Right lobe of liver (tissue), 6 donors: ENCODE measurements at regions not wholly inside any gene's neighbourhood (a gene's known extent, or its start where the extent isn't known, plus 50 kb on each side); places are given as distances from the start of the nearest gene placed in this dataset.

ENCODE experiments used
- ATAC-seq, 4 donors: fragments of 200-7000 bp; cut with Tn5 transposase; one replicate each; pipeline ENCODE4 v1.9.1; 2020; ENCODE audit warnings: mild to moderate bottlenecking in 4 of 4, moderate library complexity in 4 of 4
- DNase-seq, 3 donors: peaks; one replicate each; pipeline ENCODE4 v3.0.0-alpha.2; 2020
- H3K27ac ChIP-seq, 3 donors: fragments of 200-600 bp; one replicate each; pipeline ENCODE4 v1.8.0; 2022
- H3K27me3 ChIP-seq, 2 donors: fragments of 200-600 bp; one replicate each; pipeline ENCODE4 v1.8.0; 2022
- H3K36me3 ChIP-seq, 4 donors: fragments of 200-600 bp; sonication (generic) in 1 of 4; one replicate each; pipeline versions ENCODE4 v1.5.1 to v1.8.0; 2017 to 2022; ENCODE audit warnings: control low read depth in 1 of 4
- H3K4me1 ChIP-seq, 4 donors: fragments of 200-600 bp; sonication (generic) in 1 of 4; one replicate each; pipeline versions ENCODE4 v1.5.1 to v1.8.0; 2017 to 2022; ENCODE audit warnings: control low read depth in 1 of 4
- H3K4me3 ChIP-seq, 3 donors: fragments of 200-600 bp; one replicate each; pipeline ENCODE4 v1.8.0; 2022
- H3K9me3 ChIP-seq, 4 donors: fragments of 200-600 bp; sonication (generic) in 1 of 4; one replicate each; pipeline versions ENCODE4 v1.5.1 to v1.8.0; 2017 to 2022; ENCODE audit warnings: control low read depth in 1 of 4
- CTCF ChIP-seq, 4 donors: fragments of 200-600 bp in 3 of 4; fragments of 450-650 bp in 1 of 4; IDR thresholded peaks; one replicate each; pipeline versions ENCODE4 v1.5.1 to v1.8.0; 2016 to 2022; ENCODE audit warnings: antibody characterized with exemption in 4 of 4, mild to moderate bottlenecking in 2 of 4
- POLR2A ChIP-seq: fragments of 450-650 bp; IDR thresholded peaks from one replicate; pipeline ENCODE4 v1.6.1; 2017; ENCODE audit warnings: antibody characterized with exemption, mild to moderate bottlenecking
- WGBS: methylation state at CpG from one replicate; pipeline ENCODE4 v1.1.6; 2018; ENCODE audit warnings: low coverage, low lambda C conversion rate; ENCODE audit not compliant: insufficient coverage; ENCODE audit errors: missing lambda C conversion rate; 5-methylcytosine and 5-hydroxymethylcytosine counted together
- intact Hi-C, 2 donors: fragments of 100-400 bp; cut with DNase I; formaldehyde crosslinking; loops; one replicate each; pipeline versions ENCODE4 v1.11.2 to v1.14.1; 2022
- donor health status: DM: no; HTN: yes; CAD: no.
- donor health status: DM: no; HTN: no; CAD: no.
- donor health status: DM: no; HTN: no; CAD: no.
- donor health status: DM: no; HTN: yes; CAD: no.
- donor health status: DM: no; HTN: yes; CAD: no.

- intact Hi-C loops, result no loop called here
- ATAC-seq, result no peak
These were observed 98.0 kb downstream of the SLC5A7 start for GRCh38 chr2:108084311-108084710.

DNA sequence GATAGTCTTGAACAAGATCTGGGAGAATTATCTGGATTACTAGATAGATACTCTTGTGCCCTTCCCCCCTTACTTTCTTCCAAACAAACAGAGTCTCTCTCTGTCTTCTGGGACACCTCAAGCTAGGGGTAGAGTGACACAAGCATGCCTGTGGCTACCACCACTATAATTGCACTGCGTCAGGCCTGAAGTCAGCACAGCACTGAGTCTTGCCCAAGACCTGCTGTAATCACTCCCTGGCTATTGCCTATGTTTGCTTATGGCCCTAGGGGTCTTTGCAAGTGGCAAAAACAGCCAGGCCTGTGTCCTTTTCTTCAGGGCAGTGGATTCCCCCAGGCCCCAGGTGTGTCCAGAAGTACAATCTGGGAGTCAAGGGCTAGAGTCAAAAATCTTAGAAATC is 106.6 kb downstream of the SLC5A7 start:
- Histone ChIP-seq H3K27me3 (no peaks in the 10 kb centered on the region), H3K4me3 (no peak overlapping the region), H3K27ac (no peak overlapping the region), H3K4me1 (no peaks in the 10 kb centered on the region), H3K9me3 (no peaks in the 10 kb centered on the region), H3K36me3 (no peaks in the 10 kb centered on the region)
- DNase-seq (no peak), ATAC-seq (no peak)
- TF ChIP-seq POLR2A (no peak), CTCF (IDR thresholded peaks at IDR 0.05) (no peak)
- WGBS, result 67% methylated on average over 1 of the region's 1 CpG
- intact Hi-C loops, result no loop called here

More at GRCh38 chr2:108084311-108084710, 98.0 kb downstream of the SLC5A7 start:
- no peaks in the 10 kb centered on the region for H3K27me3 ChIP-seq
- no peaks in the 10 kb centered on the region for H3K36me3 ChIP-seq
- no peak for DNase-seq
- WGBS, result 56% methylated on average over 3 of the region's 3 CpGs
- no peak overlapping the region for H3K4me3 ChIP-seq
- no peaks in the 10 kb centered on the region for H3K4me1 ChIP-seq
- H3K27ac ChIP-seq, result no peak overlapping the region
- TF ChIP-seq POLR2A, result no peak
- TF ChIP-seq CTCF (IDR thresholded peaks at IDR 0.05), result no peak
- H3K9me3 ChIP-seq, result no peaks in the 10 kb centered on the region

- WGBS, result 20% methylated on average over 4 of the region's 4 CpGs
These were observed 115.2 kb downstream of the SLC5A7 start for GRCh38 chr2:108101481-108101880.

DNA sequence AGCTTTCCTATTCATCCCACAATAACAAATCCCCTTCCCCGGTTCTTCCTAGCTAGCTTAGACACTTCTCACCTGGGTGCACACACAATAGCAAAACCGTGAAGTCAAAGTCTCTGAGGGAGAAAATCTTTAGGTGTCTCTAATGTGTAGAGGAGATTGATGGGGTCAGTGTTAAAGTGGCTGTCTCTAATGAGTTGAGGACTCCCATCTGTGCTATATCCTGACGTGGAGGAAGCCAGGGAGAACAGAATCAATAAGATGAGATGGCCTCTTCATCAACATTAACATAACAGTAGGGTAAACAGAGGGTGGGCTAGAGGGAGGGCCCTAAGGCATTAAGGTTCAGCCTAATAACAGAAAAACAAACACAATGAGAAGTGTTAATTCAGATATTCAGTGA is 120.4 kb downstream of the SLC5A7 start:
- Histone ChIP-seq H3K9me3 (no peaks in the 10 kb centered on the region), H3K27me3 (no peaks in the 10 kb centered on the region), H3K27ac (no peak overlapping the region), H3K4me1 (no peaks in the 10 kb centered on the region), H3K36me3 (no peaks in the 10 kb centered on the region), H3K4me3 (no peak overlapping the region)
- 8% methylated on average over 3 of the region's 3 CpGs for WGBS
- TF ChIP-seq CTCF (IDR thresholded peaks at IDR 0.05), result no peak
- no peak for TF ChIP-seq POLR2A
- DNase-seq, result no peak
- ATAC-seq, result no peak
- intact Hi-C loops, result no loop called here

More at GRCh38 chr2:108101481-108101880, 115.2 kb downstream of the SLC5A7 start:
- Histone ChIP-seq H3K36me3 (no peaks in the 10 kb centered on the region), H3K27me3 (no peaks in the 10 kb centered on the region), H3K9me3 (no peaks in the 10 kb centered on the region), H3K27ac (no peak overlapping the region), H3K4me1 (no peaks in the 10 kb centered on the region), H3K4me3 (no peak overlapping the region)
- intact Hi-C loops, result no loop called here
- TF ChIP-seq POLR2A, result no peak
- TF ChIP-seq CTCF (IDR thresholded peaks at IDR 0.05), result no peak
- no peak for DNase-seq
- no peak for ATAC-seq

DNA sequence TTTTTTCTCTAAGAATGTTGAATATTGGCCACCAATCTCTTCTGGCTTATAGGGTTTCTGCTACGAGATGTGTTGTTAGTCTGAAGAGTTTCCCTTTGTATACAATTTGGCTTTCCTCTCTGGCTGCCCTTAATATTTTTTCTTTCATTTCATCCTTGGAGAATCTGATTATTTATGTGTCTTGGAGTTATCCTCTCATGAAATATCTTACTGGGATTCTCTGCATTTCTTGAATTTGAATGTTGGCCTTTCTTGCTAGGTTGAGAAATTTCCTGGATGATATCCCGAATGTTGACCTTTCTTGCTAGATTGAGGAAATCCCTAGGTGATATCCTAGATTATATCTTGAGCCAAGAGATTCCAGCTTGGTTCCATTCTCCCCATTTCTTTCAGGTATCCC is 125.6 kb downstream of the SLC5A7 start:
- no peaks in the 10 kb centered on the region for H3K4me1 ChIP-seq
- intact Hi-C loops, result no loop called here
- no peaks in the 10 kb centered on the region for H3K9me3 ChIP-seq
- TF ChIP-seq CTCF (IDR thresholded peaks at IDR 0.05) (no peak), POLR2A (no peak)
- DNase-seq (no peak), ATAC-seq (no peak)
- H3K27me3 ChIP-seq, result no peaks in the 10 kb centered on the region
- H3K36me3 ChIP-seq, result no peaks in the 10 kb centered on the region
- whole genome bisulfite sequencing, result 42% methylated on average over 2 of the region's 2 CpGs
- H3K4me3 ChIP-seq, result no peak overlapping the region
- no peak overlapping the region for H3K27ac ChIP-seq
